PFSK-1 (cell line): ENCODE measurements at regions not wholly inside any gene's neighbourhood (a gene's known extent, or its start where the extent isn't known, plus 50 kb on each side); places are given as distances from the start of the nearest gene placed in this dataset.

Experiments used
- POLR2AphosphoS5 ChIP-seq: IDR thresholded peaks from 2 replicates; pipeline ENCODE4 v1.6.1; 2012; ENCODE audit warnings: low read depth, mild to moderate bottlenecking, control low read depth, low read length, moderate library complexity
- TAF1 ChIP-seq: IDR thresholded peaks from 2 replicates; pipeline ENCODE4 v1.6.1; 2012; ENCODE audit warnings: low read length, control low read depth, borderline replicate concordance; ENCODE audit not compliant: insufficient read depth
- TF ChIP-seq, protein P1 (sequence below), 2 experiments: IDR thresholded peaks; 2 replicates each; pipeline versions ENCODE4 v1.6.1 to v1.8.0; 2011 to 2012; ENCODE audit warnings: low read depth in 2 of 2, low read length in 2 of 2, control low read depth in 1 of 2, inconsistent platforms in 1 of 2, mild to moderate bottlenecking in 1 of 2, moderate library complexity in 1 of 2; ENCODE audit not compliant: insufficient read depth in 1 of 2

DNA sequence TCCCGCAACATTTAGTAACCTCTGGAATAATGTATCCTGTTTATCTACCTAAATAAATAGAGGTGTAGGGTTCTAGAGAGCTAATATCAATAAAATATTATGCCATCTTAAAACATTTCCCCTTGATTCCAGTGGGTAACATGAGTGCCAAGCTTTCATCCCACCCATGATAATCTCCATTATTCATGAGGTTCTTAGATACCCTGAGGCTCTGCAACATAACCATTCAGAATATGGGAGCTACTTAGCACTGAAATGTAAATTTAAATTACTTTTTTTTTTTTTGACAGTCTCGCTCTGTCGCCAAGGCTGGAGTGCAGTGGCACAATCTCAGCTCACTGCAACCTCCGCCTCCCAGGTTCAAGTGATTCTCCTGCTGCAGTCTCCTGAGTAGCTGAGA is 832.7 kb downstream of the BRINP3 start:
- TF ChIP-seq TAF1 (no peak), POLR2AphosphoS5 (no peak)
- TF ChIP-seq, protein P1, sequence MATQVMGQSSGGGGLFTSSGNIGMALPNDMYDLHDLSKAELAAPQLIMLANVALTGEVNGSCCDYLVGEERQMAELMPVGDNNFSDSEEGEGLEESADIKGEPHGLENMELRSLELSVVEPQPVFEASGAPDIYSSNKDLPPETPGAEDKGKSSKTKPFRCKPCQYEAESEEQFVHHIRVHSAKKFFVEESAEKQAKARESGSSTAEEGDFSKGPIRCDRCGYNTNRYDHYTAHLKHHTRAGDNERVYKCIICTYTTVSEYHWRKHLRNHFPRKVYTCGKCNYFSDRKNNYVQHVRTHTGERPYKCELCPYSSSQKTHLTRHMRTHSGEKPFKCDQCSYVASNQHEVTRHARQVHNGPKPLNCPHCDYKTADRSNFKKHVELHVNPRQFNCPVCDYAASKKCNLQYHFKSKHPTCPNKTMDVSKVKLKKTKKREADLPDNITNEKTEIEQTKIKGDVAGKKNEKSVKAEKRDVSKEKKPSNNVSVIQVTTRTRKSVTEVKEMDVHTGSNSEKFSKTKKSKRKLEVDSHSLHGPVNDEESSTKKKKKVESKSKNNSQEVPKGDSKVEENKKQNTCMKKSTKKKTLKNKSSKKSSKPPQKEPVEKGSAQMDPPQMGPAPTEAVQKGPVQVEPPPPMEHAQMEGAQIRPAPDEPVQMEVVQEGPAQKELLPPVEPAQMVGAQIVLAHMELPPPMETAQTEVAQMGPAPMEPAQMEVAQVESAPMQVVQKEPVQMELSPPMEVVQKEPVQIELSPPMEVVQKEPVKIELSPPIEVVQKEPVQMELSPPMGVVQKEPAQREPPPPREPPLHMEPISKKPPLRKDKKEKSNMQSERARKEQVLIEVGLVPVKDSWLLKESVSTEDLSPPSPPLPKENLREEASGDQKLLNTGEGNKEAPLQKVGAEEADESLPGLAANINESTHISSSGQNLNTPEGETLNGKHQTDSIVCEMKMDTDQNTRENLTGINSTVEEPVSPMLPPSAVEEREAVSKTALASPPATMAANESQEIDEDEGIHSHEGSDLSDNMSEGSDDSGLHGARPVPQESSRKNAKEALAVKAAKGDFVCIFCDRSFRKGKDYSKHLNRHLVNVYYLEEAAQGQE (IDR thresholded peaks at IDR 0.05; ENCODE audit: insufficient read depth in 1 of 2, low read depth in 2 of 2, low read length in 2 of 2) = no peak
